Osteocyte (in vitro differentiated cells): ENCODE measurements at regions not wholly inside any gene's neighbourhood (a gene's known extent, or its start where the extent isn't known, plus 50 kb on each side); places are given as distances from the start of the nearest gene placed in this dataset.

ENCODE experiments used
- DNase-seq: peaks from one replicate; pipeline ENCODE4 v3.0.0; 2021; ENCODE audit warnings: mixed read lengths; ENCODE audit not compliant: unreplicated experiment; ENCODE audit errors: extremely low spot score
- H3K27ac Mint-ChIP-seq: one replicate; pipeline ENCODE4 v1.8.0; 2021; ENCODE audit warnings: mild to moderate bottlenecking, mixed read lengths; ENCODE audit not compliant: unreplicated experiment
- H3K27me3 Mint-ChIP-seq: one replicate; pipeline ENCODE4 v1.8.0; 2021; ENCODE audit warnings: mixed read lengths; ENCODE audit not compliant: unreplicated experiment
- H3K36me3 Mint-ChIP-seq: one replicate; pipeline ENCODE4 v1.8.0; 2021; ENCODE audit warnings: mixed read lengths; ENCODE audit not compliant: unreplicated experiment
- H3K4me1 Mint-ChIP-seq: one replicate; pipeline ENCODE4 v1.8.0; 2021; ENCODE audit warnings: mixed read lengths; ENCODE audit not compliant: unreplicated experiment
- H3K4me3 Mint-ChIP-seq: one replicate; pipeline ENCODE4 v1.8.0; 2021; ENCODE audit warnings: mild to moderate bottlenecking, moderate library complexity, mixed read lengths; ENCODE audit not compliant: unreplicated experiment
- H3K9me3 Mint-ChIP-seq: one replicate; pipeline ENCODE4 v1.8.0; 2021; ENCODE audit warnings: mixed read lengths; ENCODE audit not compliant: unreplicated experiment
- TF ChIP-seq, protein P1 (sequence below): fragments of 200-600 bp; sonication (generic); IDR thresholded peaks from 2 replicates; pipeline ENCODE4 v1.5.0; 2021; ENCODE audit warnings: antibody characterized with exemption, mild to moderate bottlenecking, moderate library complexity

- Mint-ChIP-seq H3K9me3 (peaks cover 32% of the 10 kb centered on the region), H3K36me3 (no peaks in the 10 kb centered on the region), H3K27ac (no peak overlapping the region), H3K4me1 (no peaks in the 10 kb centered on the region), H3K4me3 (no peak overlapping the region), H3K27me3 (no peaks in the 10 kb centered on the region)
- TF ChIP-seq, protein P1, sequence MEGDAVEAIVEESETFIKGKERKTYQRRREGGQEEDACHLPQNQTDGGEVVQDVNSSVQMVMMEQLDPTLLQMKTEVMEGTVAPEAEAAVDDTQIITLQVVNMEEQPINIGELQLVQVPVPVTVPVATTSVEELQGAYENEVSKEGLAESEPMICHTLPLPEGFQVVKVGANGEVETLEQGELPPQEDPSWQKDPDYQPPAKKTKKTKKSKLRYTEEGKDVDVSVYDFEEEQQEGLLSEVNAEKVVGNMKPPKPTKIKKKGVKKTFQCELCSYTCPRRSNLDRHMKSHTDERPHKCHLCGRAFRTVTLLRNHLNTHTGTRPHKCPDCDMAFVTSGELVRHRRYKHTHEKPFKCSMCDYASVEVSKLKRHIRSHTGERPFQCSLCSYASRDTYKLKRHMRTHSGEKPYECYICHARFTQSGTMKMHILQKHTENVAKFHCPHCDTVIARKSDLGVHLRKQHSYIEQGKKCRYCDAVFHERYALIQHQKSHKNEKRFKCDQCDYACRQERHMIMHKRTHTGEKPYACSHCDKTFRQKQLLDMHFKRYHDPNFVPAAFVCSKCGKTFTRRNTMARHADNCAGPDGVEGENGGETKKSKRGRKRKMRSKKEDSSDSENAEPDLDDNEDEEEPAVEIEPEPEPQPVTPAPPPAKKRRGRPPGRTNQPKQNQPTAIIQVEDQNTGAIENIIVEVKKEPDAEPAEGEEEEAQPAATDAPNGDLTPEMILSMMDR = no peak
- no peak for DNase-seq
Observed at GRCh38 chrX:139121616-139122286, 408.8 kb upstream of the F9 start.

DNA sequence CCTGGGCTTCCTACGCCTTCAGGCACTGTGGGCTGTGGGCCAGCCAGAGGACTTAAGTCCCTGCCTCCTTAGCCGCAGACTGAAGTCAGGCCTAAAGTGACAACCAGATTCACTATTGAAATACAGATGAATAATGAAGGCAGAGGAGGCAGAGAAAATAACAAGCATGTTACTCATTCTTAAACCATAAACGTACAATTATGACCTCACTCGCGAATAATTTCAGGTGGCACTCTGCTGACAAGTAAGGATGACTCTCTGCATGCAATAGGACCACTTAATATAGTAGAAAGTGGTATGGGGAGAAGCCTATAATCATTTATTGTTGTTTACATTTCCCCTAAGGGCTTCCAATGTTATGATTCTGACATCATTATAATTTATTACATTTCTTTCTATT, 409.2 kb upstream of the FGF13 start:
- Mint-ChIP-seq H3K9me3 (peaks cover 32% of the 10 kb centered on the region), H3K4me1 (no peaks in the 10 kb centered on the region), H3K27me3 (no peaks in the 10 kb centered on the region), H3K4me3 (no peak overlapping the region), H3K27ac (no peak overlapping the region), H3K36me3 (no peaks in the 10 kb centered on the region)
- TF ChIP-seq, protein P1 = no peak
- no peak for DNase-seq

GRCh38 chrX:139113708-139114107, 402.2 kb upstream of the FGF13 start:
- TF ChIP-seq, protein P1 = no peak
- Mint-ChIP-seq H3K36me3 (no peaks in the 10 kb centered on the region), H3K4me3 (no peak overlapping the region), H3K9me3 (peaks cover 17% of the 10 kb centered on the region), H3K27ac (no peak overlapping the region), H3K4me1 (no peaks in the 10 kb centered on the region), H3K27me3 (no peaks in the 10 kb centered on the region)
- no peak for DNase-seq

DNA sequence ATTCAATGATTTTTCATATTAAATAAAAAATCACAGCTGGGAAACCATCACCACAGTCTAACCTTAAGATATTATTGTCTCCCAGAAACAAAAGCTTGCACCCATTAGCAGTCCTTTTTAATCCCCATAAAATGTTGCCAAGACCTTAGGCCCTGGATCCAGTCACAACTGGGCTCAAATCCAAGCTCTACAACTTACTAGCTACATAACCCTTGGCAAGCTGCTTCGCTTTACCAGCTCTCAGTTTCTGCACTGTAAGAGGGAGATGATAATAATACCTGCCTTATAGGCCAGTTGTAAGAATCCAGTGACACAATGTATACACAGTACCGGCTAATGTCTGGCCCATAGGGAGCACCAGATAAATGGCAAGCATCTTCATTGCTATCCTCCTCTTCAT, 400.9 kb upstream of the FGF13 start:
- peaks cover 12% of the 10 kb centered on the region for H3K9me3 Mint-ChIP-seq
- no peak overlapping the region for H3K27ac Mint-ChIP-seq
- TF ChIP-seq, protein P1 = no peak
- DNase-seq = no peak
- no peaks in the 10 kb centered on the region for H3K4me1 Mint-ChIP-seq
- no peaks in the 10 kb centered on the region for H3K36me3 Mint-ChIP-seq
- H3K4me3 Mint-ChIP-seq = no peak overlapping the region
- no peaks in the 10 kb centered on the region for H3K27me3 Mint-ChIP-seq

- Mint-ChIP-seq H3K4me1 (no peaks in the 10 kb centered on the region), H3K4me3 (no peak overlapping the region), H3K9me3 (peaks cover 38% of the 10 kb centered on the region), H3K36me3 (no peaks in the 10 kb centered on the region), H3K27me3 (no peaks in the 10 kb centered on the region), H3K27ac (no peak overlapping the region)
- DNase-seq = no peak
- TF ChIP-seq, protein P1 = no peak
Observed at GRCh38 chrX:139106069-139106468, 394.6 kb upstream of the FGF13 start.
